ENCODE measurements at regions not wholly inside any gene's neighbourhood (a gene's known extent, or its start where the extent isn't known, plus 50 kb on each side); places are given as distances from the start of the nearest gene placed in this dataset.

DNA sequence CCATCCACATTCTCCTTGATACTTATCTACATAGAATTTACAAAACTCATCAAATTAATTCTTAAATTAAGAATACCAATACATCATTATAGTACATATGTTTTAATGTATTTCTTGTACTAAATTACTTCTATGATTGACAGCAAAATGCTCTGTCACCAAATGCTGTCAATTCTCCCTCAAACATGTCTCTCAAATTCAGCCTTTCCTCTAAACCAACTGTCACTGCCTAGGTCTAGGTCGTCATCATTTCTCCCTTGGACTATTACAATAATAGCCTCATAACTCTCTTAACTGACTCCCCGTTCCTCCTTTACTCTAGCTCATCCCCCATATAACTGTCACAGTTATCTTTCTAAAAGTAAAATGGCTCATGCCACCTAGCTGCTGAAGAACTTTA is 279.7 kb upstream of the FSTL5 start:
- 87 to 89% methylated on average over 2 of the region's 2 CpGs for WGBS, 2 experiments (ENCODE audit: insufficient coverage in 1 of 2, insufficient read length in 1 of 2)

DNA sequence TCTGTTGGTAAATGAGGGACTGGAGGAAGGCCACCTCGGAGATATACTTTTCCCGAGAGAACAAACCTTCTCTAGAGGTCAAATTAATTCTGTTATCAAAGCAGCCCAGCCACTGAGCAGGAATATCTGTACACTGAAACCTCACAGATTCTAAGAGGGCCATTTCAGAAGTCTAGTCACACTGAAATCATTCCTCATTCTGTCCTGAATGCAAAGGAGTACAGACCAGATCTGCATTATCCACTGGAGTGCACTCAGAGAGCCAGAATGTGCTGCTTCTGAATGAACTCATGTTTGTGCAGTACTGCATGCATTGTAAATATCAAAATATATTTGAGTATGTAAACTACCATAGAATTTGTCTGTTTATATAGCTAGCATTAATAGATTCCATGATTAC is 278.3 kb upstream of the FSTL5 start:
- Histone ChIP-seq H3K27me3 (ENCODE audit: control insufficient read depth, insufficient read depth, low read length, poor library complexity, severe bottlenecking) (no peaks in the 10 kb centered on the region), H3K9ac (ENCODE audit: extremely low read depth, low read length, poor library complexity, severe bottlenecking) (no peak overlapping the region), H3K36me3 (ENCODE audit: control insufficient read depth, insufficient read depth, low read length) (no peaks in the 10 kb centered on the region), H3K4me1 (ENCODE audit: control insufficient read depth, insufficient read depth, low read length) (no peaks in the 10 kb centered on the region), H3K9me3 (ENCODE audit: control insufficient read depth, low read length) (no peaks in the 10 kb centered on the region), H3K27ac (ENCODE audit: low read depth, low read length) (no peak overlapping the region), H3K4me3 (ENCODE audit: low read length) (no peak overlapping the region)
- H3K27ac Mint-ChIP-seq, result no peak overlapping the region
- TF ChIP-seq, protein P1, sequence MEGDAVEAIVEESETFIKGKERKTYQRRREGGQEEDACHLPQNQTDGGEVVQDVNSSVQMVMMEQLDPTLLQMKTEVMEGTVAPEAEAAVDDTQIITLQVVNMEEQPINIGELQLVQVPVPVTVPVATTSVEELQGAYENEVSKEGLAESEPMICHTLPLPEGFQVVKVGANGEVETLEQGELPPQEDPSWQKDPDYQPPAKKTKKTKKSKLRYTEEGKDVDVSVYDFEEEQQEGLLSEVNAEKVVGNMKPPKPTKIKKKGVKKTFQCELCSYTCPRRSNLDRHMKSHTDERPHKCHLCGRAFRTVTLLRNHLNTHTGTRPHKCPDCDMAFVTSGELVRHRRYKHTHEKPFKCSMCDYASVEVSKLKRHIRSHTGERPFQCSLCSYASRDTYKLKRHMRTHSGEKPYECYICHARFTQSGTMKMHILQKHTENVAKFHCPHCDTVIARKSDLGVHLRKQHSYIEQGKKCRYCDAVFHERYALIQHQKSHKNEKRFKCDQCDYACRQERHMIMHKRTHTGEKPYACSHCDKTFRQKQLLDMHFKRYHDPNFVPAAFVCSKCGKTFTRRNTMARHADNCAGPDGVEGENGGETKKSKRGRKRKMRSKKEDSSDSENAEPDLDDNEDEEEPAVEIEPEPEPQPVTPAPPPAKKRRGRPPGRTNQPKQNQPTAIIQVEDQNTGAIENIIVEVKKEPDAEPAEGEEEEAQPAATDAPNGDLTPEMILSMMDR (conservative IDR thresholded peaks at IDR 0.05), result no peak
- no peak for DNase-seq
- WGBS, 2 experiments (ENCODE audit: insufficient coverage in 1 of 2, insufficient read length in 1 of 2), result 93% methylated on average over 2 of the region's 2 CpGs; no CpG with 5 or more reads in 1 of the 2 experiments
- H3K27me3 Mint-ChIP-seq (ENCODE audit: insufficient read depth), result no peaks in the 10 kb centered on the region
- no peaks in the 10 kb centered on the region for H3K4me1 Mint-ChIP-seq
- no peak overlapping the region for H3K4me3 Mint-ChIP-seq
- no peaks in the 10 kb centered on the region for H3K36me3 Mint-ChIP-seq (ENCODE audit: low read depth)
- no peaks in the 10 kb centered on the region for H3K9me3 Mint-ChIP-seq

More for the DNA sequence above, 279.7 kb upstream of the FSTL5 start:
- Mint-ChIP-seq H3K4me3 (no peak overlapping the region), H3K27ac (no peak overlapping the region), H3K9me3 (no peaks in the 10 kb centered on the region), H3K36me3 (ENCODE audit: low read depth) (no peaks in the 10 kb centered on the region), H3K27me3 (ENCODE audit: insufficient read depth) (no peaks in the 10 kb centered on the region), H3K4me1 (no peaks in the 10 kb centered on the region)
- TF ChIP-seq, protein P1 (conservative IDR thresholded peaks at IDR 0.05), result no peak
- no peaks in the 10 kb centered on the region for H3K36me3 ChIP-seq (ENCODE audit: control insufficient read depth, insufficient read depth, low read length)
- no peaks in the 10 kb centered on the region for H3K4me1 ChIP-seq (ENCODE audit: control insufficient read depth, insufficient read depth, low read length)
- H3K9me3 ChIP-seq (ENCODE audit: control insufficient read depth, low read length), result no peaks in the 10 kb centered on the region
- no peaks in the 10 kb centered on the region for H3K27me3 ChIP-seq (ENCODE audit: control insufficient read depth, insufficient read depth, low read length, poor library complexity, severe bottlenecking)
- no peak overlapping the region for H3K9ac ChIP-seq (ENCODE audit: extremely low read depth, low read length, poor library complexity, severe bottlenecking)
- no peak for DNase-seq
- H3K4me3 ChIP-seq (ENCODE audit: low read length), result no peak overlapping the region
- H3K27ac ChIP-seq (ENCODE audit: low read depth, low read length), result no peak overlapping the region

DNA sequence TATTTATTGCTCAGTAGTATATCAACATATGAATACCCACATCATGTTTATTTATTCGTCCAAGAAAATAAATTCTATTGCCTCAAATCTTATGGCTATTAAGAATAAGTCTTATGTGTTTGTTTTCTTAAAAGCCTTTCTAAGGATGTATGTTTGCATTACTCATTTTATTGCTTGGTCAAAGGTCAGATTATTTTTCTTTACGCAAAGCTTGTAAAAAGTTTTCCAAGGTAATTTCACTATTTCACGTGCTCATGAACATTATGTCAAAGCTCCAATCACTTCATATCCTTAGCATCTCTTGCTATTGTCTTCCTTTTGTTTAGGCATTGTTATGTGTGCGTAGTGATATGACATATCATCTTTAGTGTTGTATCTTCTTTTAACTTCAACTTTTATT is 258.5 kb upstream of the FSTL5 start:
- H3K36me3 ChIP-seq (ENCODE audit: control insufficient read depth, insufficient read depth, low read length), result no peaks in the 10 kb centered on the region
- Mint-ChIP-seq H3K27ac (no peak overlapping the region), H3K27me3 (ENCODE audit: insufficient read depth) (no peaks in the 10 kb centered on the region), H3K4me3 (no peak overlapping the region), H3K4me1 (peaks cover 3% of the 10 kb centered on the region), H3K36me3 (ENCODE audit: low read depth) (no peaks in the 10 kb centered on the region), H3K9me3 (no peaks in the 10 kb centered on the region)
- DNase-seq, result no peak
- 92 to 100% methylated on average over 2 of the region's 4 CpGs for WGBS, 2 experiments (ENCODE audit: insufficient coverage in 1 of 2, insufficient read length in 1 of 2)
- TF ChIP-seq, protein P1 (conservative IDR thresholded peaks at IDR 0.05), result no peak
- H3K9me3 ChIP-seq (ENCODE audit: control insufficient read depth, low read length), result no peaks in the 10 kb centered on the region
- H3K27me3 ChIP-seq (ENCODE audit: control insufficient read depth, insufficient read depth, low read length, poor library complexity, severe bottlenecking), result no peaks in the 10 kb centered on the region
- no peak overlapping the region for H3K27ac ChIP-seq (ENCODE audit: low read depth, low read length)
- H3K4me1 ChIP-seq (ENCODE audit: control insufficient read depth, insufficient read depth, low read length), result no peaks in the 10 kb centered on the region
- no peak overlapping the region for H3K4me3 ChIP-seq (ENCODE audit: low read length)
- H3K9ac ChIP-seq (ENCODE audit: extremely low read depth, low read length, poor library complexity, severe bottlenecking), result no peak overlapping the region

All from endodermal cell (in vitro differentiated cells).